AG04450 (cell line): ENCODE measurements at regions not wholly inside any gene's neighbourhood (a gene's known extent, or its start where the extent isn't known, plus 50 kb on each side); places are given as distances from the start of the nearest gene placed in this dataset.

Source experiments
- CTCF ChIA-PET: fragments of 300-600, 350-600 bp; formaldehyde crosslinking; extraction: SDS; loops from one replicate; lab custom pipeline; 2022; ENCODE audit warnings: antibody characterized with exemption, inconsistent platforms; lab: Charles Lee
- POLR2A ChIA-PET: fragments of 350-600 bp; formaldehyde crosslinking; extraction: SDS; loops from one replicate; lab custom pipeline; 2021; ENCODE audit warnings: antibody characterized with exemption, inconsistent platforms; lab: Yijun Ruan, JAX
- DNase-seq: peaks from one replicate; pipeline ENCODE4 v3.0.0-alpha.2; 2011; ENCODE audit warnings: low read depth, low spot score
- H3K27ac ChIP-seq: one replicate; pipeline ENCODE4 v1.5.1; 2012; ENCODE audit warnings: low read depth, low read length, control low read depth
- H3K27me3 ChIP-seq: one replicate; pipeline ENCODE4 v1.6.0; 2012; ENCODE audit warnings: low read length; ENCODE audit not compliant: control insufficient read depth, insufficient read depth
- H3K4me3 ChIP-seq: 2 replicates; pipeline ENCODE4 v1.5.1; 2011; ENCODE audit warnings: mild to moderate bottlenecking, low read depth, low read length, control low read depth
- H3K9me3 ChIP-seq: 2 replicates; pipeline ENCODE4 v1.5.1; 2012; ENCODE audit warnings: low read length; ENCODE audit not compliant: control insufficient read depth, insufficient read depth
- CTCF ChIP-seq: IDR thresholded peaks from 2 replicates; pipeline ENCODE4 v1.5.1; 2011; ENCODE audit warnings: low read depth, low read length, control low read depth, inconsistent platforms

GRCh38 chr2:7683196-7683595 lies 766.0 kb downstream of the RNF144A start:
- no peaks in the 10 kb centered on the region for H3K27me3 ChIP-seq
- ChIA-PET POLR2A (no interaction called here), CTCF (no interaction called here)
- no peak overlapping the region for H3K4me3 ChIP-seq
- no peak for DNase-seq
- no peak for TF ChIP-seq CTCF
- no peak overlapping the region for H3K27ac ChIP-seq
- no peaks in the 10 kb centered on the region for H3K9me3 ChIP-seq

- DNase-seq: no peak
- Histone ChIP-seq H3K27ac (no peak overlapping the region), H3K27me3 (no peaks in the 10 kb centered on the region), H3K9me3 (no peaks in the 10 kb centered on the region), H3K4me3 (no peak overlapping the region)
- ChIA-PET CTCF (no interaction called here), POLR2A (no interaction called here)
- no peak for TF ChIP-seq CTCF
Observed at GRCh38 chr2:7683708-7684107, 766.5 kb downstream of the RNF144A start.

GRCh38 chr2:7685342-7686015 lies 768.3 kb downstream of the RNF144A start:
- no peak overlapping the region for H3K4me3 ChIP-seq
- H3K9me3 ChIP-seq: no peaks in the 10 kb centered on the region
- H3K27ac ChIP-seq: no peak overlapping the region
- DNase-seq: no peak
- TF ChIP-seq CTCF: no peak
- ChIA-PET POLR2A (no interaction called here), CTCF (no interaction called here)
- H3K27me3 ChIP-seq: no peaks in the 10 kb centered on the region

GRCh38 chr2:7686016-7686385 lies 768.8 kb downstream of the RNF144A start:
- ChIA-PET POLR2A (no interaction called here), CTCF (no interaction called here)
- TF ChIP-seq CTCF: no peak
- H3K27ac ChIP-seq: no peak overlapping the region
- H3K4me3 ChIP-seq: no peak overlapping the region
- no peaks in the 10 kb centered on the region for H3K9me3 ChIP-seq
- DNase-seq: no peak
- H3K27me3 ChIP-seq: no peaks in the 10 kb centered on the region

- CTCF ChIA-PET: no interaction called here
- Histone ChIP-seq H3K27me3 (no peaks in the 10 kb centered on the region), H3K4me3 (no peak overlapping the region), H3K27ac (no peak overlapping the region), H3K9me3 (no peaks in the 10 kb centered on the region)
- no peak for DNase-seq
- POLR2A ChIA-PET: no interaction called here
- no peak for TF ChIP-seq CTCF
Observed at GRCh38 chr2:7691961-7692656, 774.9 kb downstream of the RNF144A start.
